Activated naive CD4-positive, alpha-beta T cell treated with anti-CD3 and anti-CD28 coated beads for 36 hours (primary cell): ENCODE measurements at regions not wholly inside any gene's neighbourhood (a gene's known extent, or its start where the extent isn't known, plus 50 kb on each side); places are given as distances from the start of the nearest gene placed in this dataset.
"Not testable (repeated sequence)": the region's sequence is repeated elsewhere in the genome, so short reads cannot be mapped to it uniquely, and the experiment has no call there.

ENCODE experiments used
- CTCF ChIA-PET: fragments of 350-600 bp; sonication (Branson Sonifier 250); formaldehyde crosslinking; loops from one replicate; lab custom pipeline; 2021; ENCODE audit warnings: antibody characterized with exemption; lab: Charles Lee
- DNase-seq: peaks from one replicate; pipeline ENCODE4 v3.0.0-alpha.2; 2020
- H3K27ac Mint-ChIP-seq: one replicate; pipeline ENCODE4 v1.8.0; 2021; ENCODE audit warnings: mild to moderate bottlenecking, mixed read lengths
- H3K27me3 Mint-ChIP-seq: one replicate; pipeline ENCODE4 v1.8.0; 2021; ENCODE audit warnings: low read depth, mixed read lengths
- H3K36me3 Mint-ChIP-seq: one replicate; pipeline ENCODE4 v1.8.0; 2021; ENCODE audit warnings: low read depth, mixed read lengths
- H3K4me1 Mint-ChIP-seq: one replicate; pipeline ENCODE4 v1.8.0; 2021; ENCODE audit warnings: low read depth, mixed read lengths
- H3K4me3 Mint-ChIP-seq: one replicate; pipeline ENCODE4 v1.8.0; 2021; ENCODE audit warnings: mild to moderate bottlenecking, moderate library complexity, mixed read lengths
- H3K9me3 Mint-ChIP-seq: one replicate; pipeline ENCODE4 v1.8.0; 2021; ENCODE audit warnings: mixed read lengths
- intact Hi-C: fragments of 100-400 bp; cut with micrococcal nuclease; formaldehyde crosslinking; loops from one replicate; pipeline ENCODE4 v1.15.1; 2023

DNA sequence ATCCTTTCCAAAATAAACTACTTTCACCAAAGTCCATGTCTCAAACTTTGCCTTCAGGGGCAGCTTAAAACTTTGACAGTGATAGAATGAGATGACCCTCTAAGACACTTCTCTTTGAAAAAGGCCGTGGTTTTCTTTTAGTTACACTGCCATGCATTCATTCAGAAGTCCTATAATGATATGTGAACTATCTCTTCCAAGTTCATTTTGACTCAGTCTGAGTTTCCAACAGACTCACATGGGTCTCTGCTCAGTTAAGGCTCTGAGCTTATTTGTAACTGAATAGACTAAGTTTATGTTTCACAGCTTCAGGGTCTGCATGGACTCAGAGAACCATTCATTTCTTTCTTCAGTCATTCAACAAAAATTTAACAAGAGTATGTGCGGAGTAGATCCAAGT, 208.9 kb upstream of the PRSS1 start:
- CTCF ChIA-PET, result interaction anchor here (1.0 to 1.3 kb wide), 2 partner anchors 44 to 47 kb away, joined by 3 to 4 read pairs; no protein-coding TSS in a partner anchor
- H3K4me3 Mint-ChIP-seq, result peak overlapping the region; percentile 33
- intact Hi-C loops, result loop anchor here (1.0 kb wide), 1 partner anchor 43 kb away; no protein-coding TSS in a partner anchor
- no peaks in the 10 kb centered on the region for H3K36me3 Mint-ChIP-seq
- no peaks in the 10 kb centered on the region for H3K9me3 Mint-ChIP-seq
- no peak for DNase-seq
- no peaks in the 10 kb centered on the region for H3K27me3 Mint-ChIP-seq
- H3K4me1 Mint-ChIP-seq, result peaks cover 38% of the 10 kb centered on the region
- H3K27ac Mint-ChIP-seq, result peak overlapping the region; percentile 84

DNA sequence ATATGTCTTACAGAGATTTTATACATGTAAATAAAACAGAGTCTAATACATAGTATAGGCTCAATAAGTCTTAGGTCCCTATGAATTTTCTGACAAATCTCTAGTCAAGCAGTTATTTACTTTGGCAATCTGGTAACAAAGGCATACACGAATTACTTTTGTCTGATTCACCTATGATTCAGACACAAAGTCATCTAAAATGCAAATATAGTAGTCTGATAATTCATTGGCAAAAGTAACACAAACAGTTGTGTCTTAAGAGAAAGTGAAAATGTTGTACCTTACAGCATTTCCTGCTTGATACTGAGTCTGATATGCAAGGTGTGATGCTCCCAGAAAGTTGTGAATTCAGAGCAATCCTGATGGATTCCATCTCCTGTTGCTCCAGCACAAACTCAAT, 209.4 kb upstream of the PRSS1 start:
- H3K36me3 Mint-ChIP-seq, result no peaks in the 10 kb centered on the region

DNA sequence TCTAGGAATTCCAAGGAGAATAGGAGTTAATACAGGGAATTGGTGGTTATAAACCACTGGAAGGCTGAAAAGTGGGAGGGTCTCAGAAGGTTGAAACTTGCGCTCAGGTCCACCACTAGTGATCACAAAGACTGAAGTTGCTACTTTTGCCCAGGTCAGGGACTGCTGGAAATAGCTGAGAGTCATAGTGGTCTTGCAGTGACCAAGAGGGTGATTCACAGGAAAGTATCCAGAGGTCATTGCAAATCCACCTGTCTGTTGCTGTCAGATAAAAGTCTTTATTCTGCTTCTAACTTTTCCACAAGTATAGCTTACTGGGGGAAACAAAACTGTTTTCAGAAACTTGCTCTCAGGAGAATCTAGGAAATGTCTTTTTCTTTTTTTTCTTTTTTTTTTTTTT, 211.5 kb upstream of the PRSS1 start:
- intact Hi-C loops, result loop anchor here (5.0 kb wide), 1 partner anchor 175 kb away; no protein-coding TSS in a partner anchor
- H3K4me3 Mint-ChIP-seq, result no peak overlapping the region
- no peak for DNase-seq
- peaks cover 42% of the 10 kb centered on the region for H3K4me1 Mint-ChIP-seq
- H3K27me3 Mint-ChIP-seq, result no peaks in the 10 kb centered on the region
- CTCF ChIA-PET, result interaction anchor here (0.6 to 2.4 kb wide), 12 partner anchors 9 to 274 kb away, joined by 3 to 9 read pairs (median 3); no protein-coding TSS in a partner anchor
- H3K27ac Mint-ChIP-seq, result peak overlapping the region; percentile 86
- no peaks in the 10 kb centered on the region for H3K9me3 Mint-ChIP-seq
- no peaks in the 10 kb centered on the region for H3K36me3 Mint-ChIP-seq

More for the DNA sequence above, 209.4 kb upstream of the PRSS1 start:
- Mint-ChIP-seq H3K27ac (peak overlapping the region; percentile 84), H3K4me3 (peak overlapping the region; percentile 33), H3K4me1 (peaks cover 42% of the 10 kb centered on the region), H3K27me3 (no peaks in the 10 kb centered on the region), H3K9me3 (no peaks in the 10 kb centered on the region)
- no peak for DNase-seq
- intact Hi-C loops, result loop anchor here (1.0 to 5.0 kb wide), 2 partner anchors 43 to 172 kb away; no protein-coding TSS in a partner anchor
- CTCF ChIA-PET, result no interaction called here

DNA sequence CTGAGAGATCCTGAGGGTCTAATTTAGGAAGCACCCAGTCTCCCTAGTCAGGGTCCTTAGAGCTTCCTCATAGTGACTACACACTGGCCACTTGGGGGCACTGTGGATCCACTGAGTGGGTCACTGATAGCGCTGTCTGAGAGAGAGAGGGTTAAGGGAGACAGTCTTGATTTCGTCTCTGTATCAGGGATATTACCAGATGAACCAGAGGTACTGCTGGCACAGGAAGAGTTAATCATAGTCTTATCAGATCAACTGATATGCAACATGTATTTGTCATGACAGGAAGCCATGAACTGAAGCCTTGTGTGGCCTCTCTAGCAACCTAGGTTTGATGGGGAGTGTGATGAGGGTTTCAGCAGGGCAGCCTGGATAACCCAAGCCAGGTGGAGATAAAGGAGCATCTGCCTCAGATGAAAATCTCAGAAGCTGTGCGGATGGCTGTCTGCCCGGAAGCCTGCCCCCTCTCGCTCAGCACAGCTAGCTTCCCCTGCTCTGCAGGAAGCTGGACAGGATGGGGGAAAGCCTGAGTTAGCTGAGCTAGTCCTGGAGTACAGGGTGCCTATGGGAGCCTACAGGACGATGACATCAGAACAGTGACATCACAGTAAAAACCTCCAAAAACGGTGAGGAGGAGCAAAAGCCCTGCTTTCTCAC, 214.0 kb upstream of the PRSS1 start:
- Mint-ChIP-seq H3K4me1 (peaks cover 29% of the 10 kb centered on the region), H3K36me3 (no peaks in the 10 kb centered on the region), H3K27me3 (no peaks in the 10 kb centered on the region), H3K4me3 (peak overlapping the region; percentile 64), H3K9me3 (no peaks in the 10 kb centered on the region), H3K27ac (peak overlapping the region; percentile 86)
- CTCF ChIA-PET, result interaction anchor here (0.6 to 3.4 kb wide), 44 partner anchors 9 to 680 kb away, joined by 3 to 26 read pairs (median 6); partner anchors contain the start of gene EPHB6
- intact Hi-C loops, result loop anchor here (1.0 to 5.0 kb wide), 13 partner anchors 19 to 468 kb away; partner anchors contain the start of gene EPHB6
- peak; percentile 91 for DNase-seq

DNA sequence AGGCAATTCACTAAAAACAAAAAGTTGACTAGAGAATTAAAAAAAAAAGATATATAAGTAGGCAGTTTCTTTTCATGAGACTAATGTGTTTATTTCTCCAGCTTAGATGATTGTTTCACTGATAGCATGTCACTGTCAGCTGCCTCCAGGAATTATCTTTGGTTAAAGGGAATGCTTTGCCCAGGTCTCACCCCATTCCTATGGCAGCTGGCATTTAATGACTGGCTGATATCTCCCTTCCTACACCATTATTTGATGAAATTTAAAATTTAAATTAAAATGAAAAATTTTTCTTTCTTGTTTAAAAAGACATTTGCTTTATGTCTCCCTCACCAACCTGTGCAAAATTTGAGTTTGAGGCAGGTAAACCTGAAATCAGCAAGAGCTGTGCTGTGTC, 214.5 kb upstream of the PRSS1 start:
- Mint-ChIP-seq H3K4me1 (peaks cover 23% of the 10 kb centered on the region), H3K36me3 (no peaks in the 10 kb centered on the region), H3K4me3 (peak overlapping the region; percentile 64), H3K27ac (peak overlapping the region; percentile 86), H3K9me3 (no peaks in the 10 kb centered on the region), H3K27me3 (no peaks in the 10 kb centered on the region)
- CTCF ChIA-PET, result interaction anchor here (0.6 to 3.4 kb wide), 42 partner anchors 9 to 680 kb away, joined by 3 to 26 read pairs (median 6); partner anchors contain the start of gene EPHB6
- intact Hi-C loops, result loop anchor here (1.0 to 5.0 kb wide), 14 partner anchors 18 to 469 kb away; partner anchors contain the start of gene EPHB6
- no peak for DNase-seq

DNA sequence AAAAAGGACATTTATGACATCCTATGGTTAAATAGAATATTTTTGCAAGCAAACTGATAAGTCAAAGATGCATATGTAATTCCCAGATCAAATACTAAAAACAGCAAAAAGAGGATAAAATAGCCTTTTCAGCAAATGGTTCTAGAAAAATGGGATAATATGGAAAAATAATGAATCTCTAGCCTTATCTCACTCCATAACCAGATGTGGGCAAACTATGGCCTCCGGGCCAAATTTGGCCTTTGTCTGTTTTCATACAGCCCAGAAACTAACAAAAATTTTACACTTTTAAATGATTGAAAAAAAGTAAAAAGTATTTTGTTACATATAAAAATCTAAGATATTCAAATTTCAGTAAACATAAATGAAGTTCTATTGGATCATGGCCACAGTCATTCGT, 215.4 kb upstream of the PRSS1 start:
- peaks cover 16% of the 10 kb centered on the region for H3K4me1 Mint-ChIP-seq
- H3K9me3 Mint-ChIP-seq, result no peaks in the 10 kb centered on the region
- H3K27me3 Mint-ChIP-seq, result no peaks in the 10 kb centered on the region
- H3K36me3 Mint-ChIP-seq, result no peaks in the 10 kb centered on the region
- DNase-seq, result no peak
- H3K4me3 Mint-ChIP-seq, result no peak overlapping the region
- CTCF ChIA-PET, result interaction anchor here (1.1 to 3.4 kb wide), 9 partner anchors 10 to 277 kb away, joined by 3 to 26 read pairs (median 11); no protein-coding TSS in a partner anchor
- intact Hi-C loops, result loop anchor here (2.0 to 5.0 kb wide), 3 partner anchors 37 to 321 kb away; partner anchors contain the start of gene EPHB6
- no peak overlapping the region for H3K27ac Mint-ChIP-seq

DNA sequence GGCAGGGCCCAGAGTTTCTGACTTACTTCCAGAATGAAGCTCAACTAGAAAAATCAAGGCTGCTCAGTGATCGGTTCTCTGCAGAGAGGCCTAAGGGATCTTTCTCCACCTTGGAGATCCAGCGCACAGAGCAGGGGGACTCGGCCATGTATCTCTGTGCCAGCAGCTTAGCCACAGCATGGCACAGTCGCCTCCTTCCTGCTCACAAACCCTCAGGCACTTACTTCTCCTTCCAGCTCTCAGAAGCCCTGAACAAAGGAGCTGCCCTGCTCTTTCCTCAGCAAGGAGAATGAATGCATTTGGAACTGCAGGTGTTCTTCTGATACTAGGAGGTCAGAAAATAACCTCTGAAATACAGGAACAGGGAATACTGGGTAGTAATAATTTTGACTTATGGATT, 219.7 kb upstream of the PRSS1 start:
- peak overlapping the region; percentile 57 for H3K27ac Mint-ChIP-seq
- no peaks in the 10 kb centered on the region for H3K27me3 Mint-ChIP-seq
- CTCF ChIA-PET, result interaction anchor here (1.0 to 1.1 kb wide), 2 partner anchors 33 to 69 kb away, joined by 3 read pairs; no protein-coding TSS in a partner anchor
- H3K9me3 Mint-ChIP-seq, result no peaks in the 10 kb centered on the region
- H3K4me1 Mint-ChIP-seq, result no peaks in the 10 kb centered on the region
- intact Hi-C loops, result no loop called here
- H3K36me3 Mint-ChIP-seq, result no peaks in the 10 kb centered on the region
- H3K4me3 Mint-ChIP-seq, result peak overlapping the region; percentile 48
- no peak for DNase-seq

DNA sequence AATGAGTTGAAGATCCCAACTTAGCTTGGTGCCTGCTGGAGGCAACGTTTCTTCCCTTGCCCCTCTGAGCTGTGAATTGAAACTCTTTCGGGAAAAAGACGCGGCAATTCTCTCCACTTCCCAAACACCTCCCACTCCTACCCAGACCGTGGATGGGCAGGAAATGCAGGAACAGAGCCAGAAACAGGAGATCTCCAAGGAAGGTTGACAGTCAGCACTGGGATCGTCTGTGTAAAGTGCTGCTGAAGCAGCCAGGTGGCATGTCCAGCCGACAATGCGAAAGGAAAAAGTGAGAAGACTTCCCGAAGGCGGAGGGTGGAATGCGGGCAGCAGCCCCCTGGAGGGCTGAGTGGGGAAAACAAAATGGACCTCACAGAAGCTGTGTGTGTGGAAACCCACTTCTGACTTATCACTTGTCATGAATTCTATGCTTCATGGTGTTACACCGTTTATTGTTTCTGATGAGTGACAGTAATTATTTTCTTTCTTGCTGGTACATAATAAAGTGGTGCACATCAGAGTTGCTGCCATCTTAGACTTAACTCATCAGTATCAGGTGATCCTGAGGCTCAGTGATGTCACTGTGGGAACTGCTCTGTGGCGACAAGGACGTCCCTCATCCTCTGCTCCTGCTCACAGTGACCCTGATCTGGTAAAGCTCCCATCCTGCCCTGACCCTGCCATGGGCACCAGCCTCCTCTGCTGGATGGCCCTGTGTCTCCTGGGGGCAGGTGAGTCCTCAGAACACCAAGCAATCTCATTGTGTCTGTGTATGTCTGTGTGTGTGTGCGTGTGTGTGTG, 220.5 kb upstream of the PRSS1 start:
- CTCF ChIA-PET, result interaction anchor here (0.6 to 1.2 kb wide), 4 partner anchors 34 to 888 kb away, joined by 3 to 5 read pairs (median 3); no protein-coding TSS in a partner anchor
- no peak for DNase-seq
- no peaks in the 10 kb centered on the region for H3K4me1 Mint-ChIP-seq
- H3K4me3 Mint-ChIP-seq, result peak overlapping the region; percentile 48
- intact Hi-C loops, result no loop called here
- no peaks in the 10 kb centered on the region for H3K9me3 Mint-ChIP-seq
- H3K27ac Mint-ChIP-seq, result peak overlapping the region; percentile 57
- no peaks in the 10 kb centered on the region for H3K27me3 Mint-ChIP-seq
- H3K36me3 Mint-ChIP-seq, result no peaks in the 10 kb centered on the region

DNA sequence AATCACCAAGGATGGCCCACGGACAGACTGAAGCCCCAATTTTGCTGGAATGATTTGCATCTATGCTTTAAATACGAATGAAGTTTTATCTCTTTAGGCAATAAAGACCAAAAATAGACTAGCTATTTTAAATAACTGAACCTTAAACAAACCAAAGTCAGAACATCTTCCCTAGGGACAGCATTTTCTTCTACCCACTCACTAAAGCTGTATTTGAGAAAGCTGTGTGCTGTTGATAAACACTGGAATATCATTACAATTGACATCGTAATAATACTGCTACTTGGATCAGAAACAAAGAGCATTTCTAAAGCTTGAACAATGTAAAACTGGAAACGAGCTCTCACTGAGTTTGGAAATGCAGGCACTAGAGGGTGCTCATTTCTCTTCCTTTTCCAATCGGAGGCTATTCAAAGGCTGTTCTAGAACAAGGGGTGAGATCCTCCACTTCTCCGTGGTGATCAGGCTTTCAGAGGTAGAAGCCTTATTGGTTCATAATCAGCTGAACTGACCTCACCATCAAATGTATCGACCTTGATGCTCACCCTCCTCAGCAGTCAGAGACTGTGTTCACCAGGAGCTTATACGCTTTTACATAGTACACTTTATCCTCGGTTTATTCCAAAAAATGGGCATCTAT, 225.3 kb upstream of the PRSS1 start:
- H3K9me3 Mint-ChIP-seq, result no peaks in the 10 kb centered on the region
- H3K27me3 Mint-ChIP-seq, result no peaks in the 10 kb centered on the region
- H3K4me3 Mint-ChIP-seq, result no peak overlapping the region
- H3K36me3 Mint-ChIP-seq, result no peaks in the 10 kb centered on the region
- DNase-seq, result no peak
- intact Hi-C loops, result no loop called here
- no peak overlapping the region for H3K27ac Mint-ChIP-seq
- peaks cover 15% of the 10 kb centered on the region for H3K4me1 Mint-ChIP-seq
- CTCF ChIA-PET, result interaction anchor here (0.8 to 2.4 kb wide), 12 partner anchors 8 to 359 kb away, joined by 3 to 12 read pairs (median 4); no protein-coding TSS in a partner anchor

DNA sequence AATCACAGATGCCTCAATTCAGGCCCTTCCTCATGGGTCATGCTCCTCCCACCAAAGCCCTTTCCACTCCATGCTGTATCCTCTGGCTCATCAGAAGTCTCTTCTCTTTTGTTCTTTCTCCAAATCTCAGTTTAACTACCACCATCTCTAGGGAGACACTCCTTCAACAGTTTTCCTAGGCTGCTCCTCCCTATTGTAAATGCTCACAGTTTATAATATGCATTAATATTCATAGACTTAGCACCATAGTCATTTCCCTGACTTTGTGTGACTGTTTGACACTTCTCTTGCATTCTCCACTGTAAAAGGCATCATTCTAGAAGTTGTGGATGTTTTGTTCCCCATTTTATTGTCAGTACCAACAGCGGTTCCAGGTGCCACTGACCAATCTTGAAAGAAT, 226.5 kb upstream of the PRSS1 start:
- H3K4me3 Mint-ChIP-seq, result no peak overlapping the region
- no peaks in the 10 kb centered on the region for H3K9me3 Mint-ChIP-seq
- CTCF ChIA-PET, result interaction anchor here (0.8 to 2.4 kb wide), 4 partner anchors 12 to 59 kb away, joined by 3 to 12 read pairs (median 8); no protein-coding TSS in a partner anchor
- no peak overlapping the region for H3K27ac Mint-ChIP-seq
- H3K36me3 Mint-ChIP-seq, result no peaks in the 10 kb centered on the region
- no peak for DNase-seq
- intact Hi-C loops, result no loop called here
- H3K27me3 Mint-ChIP-seq, result no peaks in the 10 kb centered on the region
- H3K4me1 Mint-ChIP-seq, result peaks cover 20% of the 10 kb centered on the region

DNA sequence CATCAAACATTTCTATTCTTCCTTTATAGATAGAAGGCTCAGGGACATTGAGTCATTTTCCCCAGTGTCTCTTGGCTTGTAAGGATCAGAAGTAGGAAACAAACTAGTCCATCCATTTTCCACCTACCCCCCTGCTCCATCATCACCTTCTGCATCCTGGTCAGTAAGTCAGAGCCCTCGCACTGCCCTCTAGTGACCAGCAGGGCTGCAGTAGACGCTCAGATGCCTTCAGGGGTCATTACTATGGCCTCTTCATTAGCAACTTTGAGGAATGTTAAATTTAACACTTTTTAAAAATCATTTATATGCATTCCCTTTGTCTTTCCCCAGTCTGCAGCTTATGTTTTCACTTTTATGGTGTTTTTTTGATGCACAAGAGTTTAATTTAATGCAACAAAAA, 228.4 kb upstream of the PRSS1 start:
- DNase-seq, result peak; percentile 22

More for the DNA sequence above, 228.4 kb upstream of the PRSS1 start:
- not testable (repeated sequence) for H3K27me3 Mint-ChIP-seq, H3K9me3 Mint-ChIP-seq, H3K36me3 Mint-ChIP-seq
- intact Hi-C loops, result loop anchor here (1.0 kb wide), 1 partner anchor 19 kb away; no protein-coding TSS in a partner anchor
- Mint-ChIP-seq H3K27ac (peak overlapping the region; percentile 83), H3K4me1 (peaks cover 28% of the 10 kb centered on the region), H3K4me3 (peak overlapping the region; percentile 38)
- CTCF ChIA-PET, result interaction anchor here (0.7 to 3.5 kb wide), 11 partner anchors 14 to 293 kb away, joined by 3 to 16 read pairs (median 6); no protein-coding TSS in a partner anchor
